ENCODE measurements at regions not wholly inside any gene's neighbourhood (a gene's known extent, or its start where the extent isn't known, plus 50 kb on each side); places are given as distances from the start of the nearest gene placed in this dataset.

DNA sequence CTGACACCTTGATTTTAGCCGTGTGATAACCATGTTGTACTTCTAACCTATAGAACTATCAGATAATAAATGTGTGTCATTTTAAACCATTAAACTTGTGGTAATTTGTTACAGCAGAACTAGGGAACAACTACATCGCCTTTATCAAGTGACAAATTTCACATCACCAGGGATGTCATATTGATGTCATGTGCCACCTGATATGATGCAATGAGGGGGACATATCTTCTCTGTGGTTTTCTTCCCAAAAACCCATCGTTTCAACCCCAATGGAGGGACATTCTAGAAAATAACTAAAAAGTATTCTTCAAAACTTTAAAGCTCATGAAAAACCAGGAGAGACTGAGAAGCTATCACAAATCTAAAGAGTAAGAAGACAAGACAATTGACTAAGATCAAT lies 212.2 kb downstream of the ETV1 start:
- no peak for TF ChIP-seq EP300 (IDR thresholded peaks at IDR 0.05)
- TF ChIP-seq, protein P1, sequence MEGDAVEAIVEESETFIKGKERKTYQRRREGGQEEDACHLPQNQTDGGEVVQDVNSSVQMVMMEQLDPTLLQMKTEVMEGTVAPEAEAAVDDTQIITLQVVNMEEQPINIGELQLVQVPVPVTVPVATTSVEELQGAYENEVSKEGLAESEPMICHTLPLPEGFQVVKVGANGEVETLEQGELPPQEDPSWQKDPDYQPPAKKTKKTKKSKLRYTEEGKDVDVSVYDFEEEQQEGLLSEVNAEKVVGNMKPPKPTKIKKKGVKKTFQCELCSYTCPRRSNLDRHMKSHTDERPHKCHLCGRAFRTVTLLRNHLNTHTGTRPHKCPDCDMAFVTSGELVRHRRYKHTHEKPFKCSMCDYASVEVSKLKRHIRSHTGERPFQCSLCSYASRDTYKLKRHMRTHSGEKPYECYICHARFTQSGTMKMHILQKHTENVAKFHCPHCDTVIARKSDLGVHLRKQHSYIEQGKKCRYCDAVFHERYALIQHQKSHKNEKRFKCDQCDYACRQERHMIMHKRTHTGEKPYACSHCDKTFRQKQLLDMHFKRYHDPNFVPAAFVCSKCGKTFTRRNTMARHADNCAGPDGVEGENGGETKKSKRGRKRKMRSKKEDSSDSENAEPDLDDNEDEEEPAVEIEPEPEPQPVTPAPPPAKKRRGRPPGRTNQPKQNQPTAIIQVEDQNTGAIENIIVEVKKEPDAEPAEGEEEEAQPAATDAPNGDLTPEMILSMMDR (IDR thresholded peaks at IDR 0.05) = no peak
- no peak for TF ChIP-seq POLR2A (IDR thresholded peaks at IDR 0.05)
- TF ChIP-seq POLR2AphosphoS5 (IDR thresholded peaks at IDR 0.05) = no peak
